ENCODE measurements at regions not wholly inside any gene's neighbourhood (a gene's known extent, or its start where the extent isn't known, plus 50 kb on each side); places are given as distances from the start of the nearest gene placed in this dataset.
"Not testable (repeated sequence)": the region's sequence is repeated elsewhere in the genome, so short reads cannot be mapped to it uniquely, and the experiment has no call there.

- DNase-seq (ENCODE audit: extremely low read depth, low read depth) = not testable (repeated sequence)
These were observed 382.6 kb upstream of the TGIF2LX start for GRCh38 chrX:89539150-89539549.

DNA sequence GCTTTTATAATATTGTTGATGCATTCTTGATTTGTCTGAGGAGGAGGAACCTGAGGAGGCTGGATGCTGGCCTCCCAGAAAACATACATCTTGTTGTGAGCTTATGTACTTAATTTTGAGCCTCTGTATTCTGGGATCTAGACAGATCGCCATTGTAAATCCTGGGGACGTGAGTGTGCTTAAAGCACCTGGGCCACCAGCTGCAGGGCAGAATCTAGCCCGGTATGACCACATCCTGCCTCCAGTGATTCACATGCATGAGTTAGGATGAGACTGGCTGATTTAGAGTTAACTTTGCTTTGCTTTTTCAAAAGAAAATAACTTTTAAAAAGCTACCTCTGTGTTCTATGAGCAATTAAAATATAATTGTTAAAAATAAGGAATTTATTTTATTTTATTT is 364.6 kb upstream of the TGIF2LX start:
- DNase-seq (ENCODE audit: extremely low read depth, low read depth) = not testable (repeated sequence)

- DNase-seq (ENCODE audit: extremely low read depth, low read depth) = not testable (repeated sequence)
These were observed 359.6 kb upstream of the TGIF2LX start for GRCh38 chrX:89562079-89562478.

- not testable (repeated sequence) for DNase-seq (ENCODE audit: extremely low read depth, low read depth)
These were observed 358.6 kb upstream of the TGIF2LX start for GRCh38 chrX:89563107-89563506.

DNA sequence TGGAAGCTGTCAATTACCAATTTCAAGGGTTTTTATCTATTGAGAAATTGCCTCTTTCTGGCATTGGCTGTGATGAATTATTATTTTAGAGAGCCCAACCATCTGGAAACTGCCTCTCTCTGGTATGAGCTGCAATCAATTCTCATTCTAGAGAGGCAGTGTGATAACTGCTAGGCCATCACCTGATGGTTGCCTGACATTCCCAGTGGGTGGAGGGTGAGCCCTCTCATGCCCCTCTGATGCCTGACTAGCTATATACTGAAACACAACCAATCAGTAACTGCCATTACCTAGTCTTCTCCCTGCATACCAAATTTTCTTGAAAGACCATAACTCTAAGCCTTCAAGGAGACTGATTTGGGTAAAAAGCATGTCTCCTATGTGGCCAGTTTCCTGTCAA is 353.9 kb upstream of the TGIF2LX start:
- not testable (repeated sequence) for DNase-seq (ENCODE audit: extremely low read depth, low read depth)

- DNase-seq (ENCODE audit: extremely low read depth, low read depth) = not testable (repeated sequence)
These were observed 339.8 kb upstream of the TGIF2LX start for GRCh38 chrX:89581868-89582267.

- not testable (repeated sequence) for DNase-seq (ENCODE audit: extremely low read depth, low read depth)
These were observed 289.9 kb upstream of the TGIF2LX start for GRCh38 chrX:89631858-89632257.

GRCh38 chrX:89635887-89636286 is 285.8 kb upstream of the TGIF2LX start:
- DNase-seq (ENCODE audit: extremely low read depth, low read depth) = not testable (repeated sequence)

DNA sequence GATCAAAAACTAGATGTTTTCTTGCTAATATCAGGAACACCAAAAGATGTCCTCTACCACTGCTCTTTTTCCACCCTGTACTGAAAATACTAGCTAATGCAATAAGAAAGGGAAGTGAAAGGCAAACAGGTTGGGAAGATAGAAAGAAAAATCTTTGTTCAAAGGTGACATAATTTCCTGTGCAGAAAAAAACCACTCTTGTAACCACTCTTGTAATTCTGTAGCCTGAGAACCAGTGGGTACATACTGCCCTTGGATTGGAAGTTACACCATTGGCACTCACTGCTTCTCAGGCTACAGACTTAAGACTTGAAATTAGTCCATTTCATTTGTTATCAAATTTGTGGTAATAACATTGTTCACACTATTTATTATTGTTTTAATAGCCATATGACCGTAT is 263.0 kb upstream of the TGIF2LX start:
- not testable (repeated sequence) for DNase-seq (ENCODE audit: extremely low read depth, low read depth)

DNA sequence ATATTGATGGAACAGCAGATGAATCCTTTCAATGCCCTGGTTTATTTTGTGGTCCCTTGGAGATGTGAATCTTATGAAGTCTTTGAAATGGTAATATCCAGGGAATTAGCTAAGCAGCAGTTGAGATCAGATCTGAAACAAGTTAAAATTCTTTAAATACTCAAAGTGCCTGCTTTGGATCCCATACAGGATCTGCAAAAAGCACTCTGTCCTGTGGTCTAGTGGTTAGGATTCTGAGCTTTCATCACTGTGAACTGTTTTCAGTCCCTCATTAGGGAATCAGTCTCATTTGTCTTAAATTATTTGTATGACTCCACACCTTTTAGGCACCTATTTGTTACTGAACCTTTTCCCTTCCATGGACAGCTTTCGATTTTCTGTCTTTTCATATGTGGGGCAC is 215.2 kb upstream of the TGIF2LX start:
- not testable (repeated sequence) for DNase-seq (ENCODE audit: extremely low read depth, low read depth)

DNA sequence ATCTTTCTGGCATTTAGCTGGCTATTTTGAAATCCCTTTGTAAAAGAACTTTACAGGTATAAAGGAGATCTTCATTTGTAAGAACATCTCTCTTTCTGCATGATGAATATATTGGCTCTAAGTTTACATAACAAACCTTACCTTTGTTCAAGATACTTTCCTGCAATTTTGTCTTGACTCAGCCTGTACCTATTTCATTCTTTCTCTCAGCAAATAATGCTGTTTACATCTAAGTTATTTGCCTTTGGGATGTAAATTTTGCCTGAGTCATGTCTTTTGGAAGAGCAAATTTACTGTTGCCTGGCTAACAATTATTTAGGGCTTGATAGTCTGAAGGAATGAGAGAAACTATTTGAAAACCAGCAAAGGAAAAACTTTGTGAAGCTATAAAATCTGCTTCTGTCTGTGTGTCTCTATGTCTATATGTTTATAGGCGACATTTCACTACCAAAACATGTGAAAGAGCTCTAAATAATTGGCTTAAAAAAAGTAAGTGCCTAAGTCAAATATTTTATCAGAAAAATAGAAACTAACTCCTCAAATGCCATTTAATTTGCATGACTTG is 214.3 kb upstream of the TGIF2LX start:
- DNase-seq (ENCODE audit: extremely low read depth, low read depth) = not testable (repeated sequence)

GRCh38 chrX:89734367-89734766 is 187.3 kb upstream of the TGIF2LX start:
- not testable (repeated sequence) for DNase-seq (ENCODE audit: extremely low read depth, low read depth)

- DNase-seq (ENCODE audit: extremely low read depth, low read depth) = not testable (repeated sequence)
These were observed 165.2 kb upstream of the TGIF2LX start for GRCh38 chrX:89756466-89756865.

GRCh38 chrX:89757767-89758166 is 163.9 kb upstream of the TGIF2LX start:
- TF ChIP-seq, protein P1, sequence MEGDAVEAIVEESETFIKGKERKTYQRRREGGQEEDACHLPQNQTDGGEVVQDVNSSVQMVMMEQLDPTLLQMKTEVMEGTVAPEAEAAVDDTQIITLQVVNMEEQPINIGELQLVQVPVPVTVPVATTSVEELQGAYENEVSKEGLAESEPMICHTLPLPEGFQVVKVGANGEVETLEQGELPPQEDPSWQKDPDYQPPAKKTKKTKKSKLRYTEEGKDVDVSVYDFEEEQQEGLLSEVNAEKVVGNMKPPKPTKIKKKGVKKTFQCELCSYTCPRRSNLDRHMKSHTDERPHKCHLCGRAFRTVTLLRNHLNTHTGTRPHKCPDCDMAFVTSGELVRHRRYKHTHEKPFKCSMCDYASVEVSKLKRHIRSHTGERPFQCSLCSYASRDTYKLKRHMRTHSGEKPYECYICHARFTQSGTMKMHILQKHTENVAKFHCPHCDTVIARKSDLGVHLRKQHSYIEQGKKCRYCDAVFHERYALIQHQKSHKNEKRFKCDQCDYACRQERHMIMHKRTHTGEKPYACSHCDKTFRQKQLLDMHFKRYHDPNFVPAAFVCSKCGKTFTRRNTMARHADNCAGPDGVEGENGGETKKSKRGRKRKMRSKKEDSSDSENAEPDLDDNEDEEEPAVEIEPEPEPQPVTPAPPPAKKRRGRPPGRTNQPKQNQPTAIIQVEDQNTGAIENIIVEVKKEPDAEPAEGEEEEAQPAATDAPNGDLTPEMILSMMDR (IDR thresholded peaks at IDR 0.05; ENCODE audit: low read depth, low read length) = peak; percentile 44
- DNase-seq (ENCODE audit: extremely low read depth, low read depth) = not testable (repeated sequence)

GRCh38 chrX:89759076-89759685 is 162.5 kb upstream of the TGIF2LX start:
- not testable (repeated sequence) for DNase-seq (ENCODE audit: extremely low read depth, low read depth)

DNA sequence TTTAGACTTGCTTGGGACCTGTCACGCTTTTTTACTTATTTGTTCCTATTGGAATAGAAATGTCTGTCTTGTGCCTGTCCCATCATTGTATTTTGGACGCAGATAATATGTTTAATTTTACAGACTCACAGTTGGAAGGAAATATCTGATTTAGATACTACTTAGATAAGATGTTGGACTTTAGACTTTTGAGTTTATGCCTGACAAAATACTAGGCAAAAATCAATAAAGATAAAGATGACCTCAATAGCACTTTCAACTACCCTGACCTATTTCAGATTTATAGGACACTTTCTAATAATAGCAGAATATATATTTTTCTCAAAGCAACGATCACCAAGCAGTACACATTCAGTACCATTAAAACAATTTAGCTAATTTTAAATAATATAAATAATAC is 150.1 kb upstream of the TGIF2LX start:
- DNase-seq (ENCODE audit: extremely low read depth, low read depth) = not testable (repeated sequence)

DNA sequence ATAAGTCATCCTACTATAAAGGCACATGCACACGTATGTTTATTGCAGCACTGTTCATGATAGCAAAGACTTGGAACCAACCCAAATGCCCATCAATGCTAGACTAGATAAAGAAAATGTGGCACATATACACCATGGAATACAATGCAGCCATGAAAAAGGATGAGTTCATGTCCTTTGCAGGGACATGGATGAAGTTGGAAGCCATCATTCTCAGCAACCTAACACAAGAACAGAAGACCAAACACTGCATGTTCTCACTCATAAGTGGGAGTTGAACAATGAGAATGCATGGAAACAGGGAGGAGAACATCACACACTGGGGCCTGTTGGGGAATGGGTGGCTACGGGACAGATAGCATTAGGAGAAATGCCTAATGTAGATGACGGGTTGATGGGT is 110.3 kb upstream of the TGIF2LX start:
- DNase-seq (ENCODE audit: extremely low read depth, low read depth) = not testable (repeated sequence)

DNA sequence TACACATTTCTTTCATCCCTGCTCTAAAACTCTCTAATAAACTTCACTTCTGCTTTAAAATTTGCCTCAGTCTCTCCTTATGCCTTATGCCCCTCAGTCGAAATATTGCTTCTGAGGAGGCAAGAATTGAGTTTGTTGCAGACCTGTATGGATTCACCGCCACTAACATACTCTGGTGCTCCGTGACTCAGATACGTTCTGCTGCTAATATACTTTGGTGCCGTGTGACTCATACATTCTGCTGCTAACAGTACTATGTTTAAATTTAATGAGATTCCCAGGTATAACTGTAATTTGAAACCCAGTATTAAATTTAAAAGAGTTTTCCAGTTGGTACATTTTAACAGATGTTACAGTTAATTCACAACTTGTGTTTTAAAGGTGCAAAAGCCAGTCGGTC is 82.0 kb upstream of the TGIF2LX start:
- DNase-seq (ENCODE audit: extremely low read depth, low read depth) = not testable (repeated sequence)
